ENCODE measurements at regions not wholly inside any gene's neighbourhood (a gene's known extent, or its start where the extent isn't known, plus 50 kb on each side); places are given as distances from the start of the nearest gene placed in this dataset.

- TF ChIP-seq CTCF (IDR thresholded peaks at IDR 0.05 in 4 of 5, conservative IDR thresholded peaks at IDR 0.05 in 1 of 5): no peak
- no peak for TF ChIP-seq POLR2A (IDR thresholded peaks at IDR 0.05)
Observed at GRCh38 chr1:194080826-194081225, 894.4 kb upstream of the B3GALT2 start.
